ENCODE measurements at regions not wholly inside any gene's neighbourhood (a gene's known extent, or its start where the extent isn't known, plus 50 kb on each side); places are given as distances from the start of the nearest gene placed in this dataset.

DNA sequence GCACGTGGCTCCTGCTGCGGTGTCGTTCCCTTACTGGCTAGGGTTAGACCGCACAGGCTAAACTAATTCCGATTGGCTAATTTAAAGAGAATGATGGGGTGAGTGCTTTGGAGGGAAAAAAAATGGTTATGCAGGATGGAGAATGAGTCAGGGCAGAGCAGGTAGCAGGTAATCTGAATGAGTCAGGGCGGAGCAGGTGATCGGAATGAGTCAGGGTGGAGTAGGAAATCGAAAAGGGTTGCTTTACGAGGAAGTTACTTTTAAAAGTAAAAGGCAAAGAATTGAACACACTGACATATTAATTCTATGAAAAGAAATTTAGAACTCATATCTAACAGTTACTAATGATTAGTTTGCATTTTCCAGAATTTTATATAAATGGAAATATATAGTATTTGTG lies 335.5 kb downstream of the FOXO1 start:
- Histone ChIP-seq H3K9me3 (ENCODE audit: low read depth) (no peaks in the 10 kb centered on the region), H3K9me2 (replicated peaks; ENCODE audit: insufficient read depth) (no peaks in the 10 kb centered on the region), H3K27ac (no peak overlapping the region), H3K4me2 (no peak overlapping the region), H3K27me3 (no peaks in the 10 kb centered on the region), H3K4me1 (ENCODE audit: insufficient read depth) (peaks cover 2% of the 10 kb centered on the region), H3K36me3 (replicated peaks; ENCODE audit: insufficient read depth, low read depth) (no peaks in the 10 kb centered on the region), H4K20me1 (ENCODE audit: insufficient read depth, poor library complexity, severe bottlenecking) (no peaks in the 10 kb centered on the region), H3K4me3 (no peak overlapping the region), H2AFZ (no peak overlapping the region), H3K79me2 (no peaks in the 10 kb centered on the region)
- no peak for TF ChIP-seq EZH2phosphoT487 (IDR thresholded peaks at IDR 0.05; ENCODE audit: low read depth, severe bottlenecking, unreplicated experiment)
- TF ChIP-seq, protein P1, sequence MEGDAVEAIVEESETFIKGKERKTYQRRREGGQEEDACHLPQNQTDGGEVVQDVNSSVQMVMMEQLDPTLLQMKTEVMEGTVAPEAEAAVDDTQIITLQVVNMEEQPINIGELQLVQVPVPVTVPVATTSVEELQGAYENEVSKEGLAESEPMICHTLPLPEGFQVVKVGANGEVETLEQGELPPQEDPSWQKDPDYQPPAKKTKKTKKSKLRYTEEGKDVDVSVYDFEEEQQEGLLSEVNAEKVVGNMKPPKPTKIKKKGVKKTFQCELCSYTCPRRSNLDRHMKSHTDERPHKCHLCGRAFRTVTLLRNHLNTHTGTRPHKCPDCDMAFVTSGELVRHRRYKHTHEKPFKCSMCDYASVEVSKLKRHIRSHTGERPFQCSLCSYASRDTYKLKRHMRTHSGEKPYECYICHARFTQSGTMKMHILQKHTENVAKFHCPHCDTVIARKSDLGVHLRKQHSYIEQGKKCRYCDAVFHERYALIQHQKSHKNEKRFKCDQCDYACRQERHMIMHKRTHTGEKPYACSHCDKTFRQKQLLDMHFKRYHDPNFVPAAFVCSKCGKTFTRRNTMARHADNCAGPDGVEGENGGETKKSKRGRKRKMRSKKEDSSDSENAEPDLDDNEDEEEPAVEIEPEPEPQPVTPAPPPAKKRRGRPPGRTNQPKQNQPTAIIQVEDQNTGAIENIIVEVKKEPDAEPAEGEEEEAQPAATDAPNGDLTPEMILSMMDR (IDR thresholded peaks at IDR 0.05; ENCODE audit: poor library complexity) = no peak
- WGBS (ENCODE audit: low lambda C conversion rate, missing lambda C conversion rate) = 96% methylated on average over 9 of the region's 9 CpGs
- DNase-seq (ENCODE audit: low spot score) = no peak

DNA sequence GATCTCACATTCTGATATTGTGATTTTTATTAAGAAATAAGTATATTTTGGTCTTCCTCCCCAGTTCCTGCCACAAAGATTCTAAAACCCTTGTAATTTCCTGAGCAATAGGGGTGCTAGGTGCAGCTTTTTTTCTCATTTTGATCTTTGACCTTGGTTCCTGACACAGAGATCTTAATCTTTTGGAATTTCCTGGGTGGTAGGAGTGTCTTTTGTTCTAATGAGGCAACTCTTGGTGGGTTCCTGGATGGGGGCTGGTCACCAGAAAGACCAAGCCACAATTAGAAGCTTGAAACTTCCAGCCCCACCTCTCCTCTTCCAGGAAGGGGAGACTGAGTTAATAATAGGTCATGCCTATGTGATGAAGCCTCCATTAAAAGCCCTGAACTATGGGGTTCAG lies 334.6 kb downstream of the FOXO1 start:
- no peak for TF ChIP-seq EZH2 (IDR thresholded peaks at IDR 0.05; ENCODE audit: borderline replicate concordance)
- TF ChIP-seq, protein P1 (IDR thresholded peaks at IDR 0.05; ENCODE audit: poor library complexity) = no peak
- no peak for TF ChIP-seq EZH2phosphoT487 (IDR thresholded peaks at IDR 0.05; ENCODE audit: low read depth, severe bottlenecking, unreplicated experiment)
- Histone ChIP-seq H2AFZ (no peak overlapping the region), H3K4me1 (ENCODE audit: insufficient read depth) (peaks cover 11% of the 10 kb centered on the region), H3K79me2 (no peaks in the 10 kb centered on the region), H3K27ac (no peak overlapping the region), H4K20me1 (ENCODE audit: insufficient read depth, poor library complexity, severe bottlenecking) (no peaks in the 10 kb centered on the region), H3K27me3 (no peaks in the 10 kb centered on the region), H3K9me2 (replicated peaks; ENCODE audit: insufficient read depth) (no peaks in the 10 kb centered on the region), H3K9me3 (ENCODE audit: low read depth) (no peaks in the 10 kb centered on the region), H3K4me3 (no peak overlapping the region), H3K4me2 (no peak overlapping the region), H3K36me3 (replicated peaks; ENCODE audit: insufficient read depth, low read depth) (no peaks in the 10 kb centered on the region)
- no peak for DNase-seq (ENCODE audit: low spot score)

DNA sequence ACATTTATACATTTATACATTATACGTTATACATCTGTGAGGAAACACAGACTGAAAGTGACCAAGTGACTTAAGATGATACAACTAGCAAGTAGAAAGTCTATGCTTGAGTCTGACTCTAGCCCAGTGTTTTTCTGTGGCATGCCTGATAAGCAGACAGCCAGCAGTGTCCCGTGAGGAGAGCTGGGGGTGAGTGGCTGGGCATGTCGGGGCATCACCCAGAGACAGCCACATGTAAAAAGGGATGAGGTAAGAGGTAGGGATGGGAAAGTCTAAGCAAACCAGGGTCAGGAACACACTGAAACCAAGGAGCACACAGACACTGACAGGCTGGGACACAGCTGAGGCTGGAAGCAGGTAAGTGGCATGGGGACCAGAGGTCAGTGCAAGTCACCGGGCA lies 333.2 kb downstream of the FOXO1 start:
- peaks cover 15% of the 10 kb centered on the region for H3K4me1 ChIP-seq (ENCODE audit: insufficient read depth)
- H2AFZ ChIP-seq = no peak overlapping the region
- H3K36me3 ChIP-seq (replicated peaks; ENCODE audit: insufficient read depth, low read depth) = no peaks in the 10 kb centered on the region
- H3K4me3 ChIP-seq = no peak overlapping the region
- no peaks in the 10 kb centered on the region for H3K9me3 ChIP-seq (ENCODE audit: low read depth)
- no peaks in the 10 kb centered on the region for H3K79me2 ChIP-seq
- H4K20me1 ChIP-seq (ENCODE audit: insufficient read depth, poor library complexity, severe bottlenecking) = no peaks in the 10 kb centered on the region
- H3K9me2 ChIP-seq (replicated peaks; ENCODE audit: insufficient read depth) = no peaks in the 10 kb centered on the region
- no peak overlapping the region for H3K27ac ChIP-seq
- no peaks in the 10 kb centered on the region for H3K27me3 ChIP-seq
- WGBS (ENCODE audit: low lambda C conversion rate, missing lambda C conversion rate) = 84% methylated on average over 4 of the region's 4 CpGs
- no peak for TF ChIP-seq EZH2 (IDR thresholded peaks at IDR 0.05; ENCODE audit: borderline replicate concordance)
- no peak for TF ChIP-seq EZH2phosphoT487 (IDR thresholded peaks at IDR 0.05; ENCODE audit: low read depth, severe bottlenecking, unreplicated experiment)
- TF ChIP-seq, protein P1 (IDR thresholded peaks at IDR 0.05; ENCODE audit: poor library complexity) = no peak
- no peak overlapping the region for H3K4me2 ChIP-seq
- no peak for DNase-seq (ENCODE audit: low spot score)

DNA sequence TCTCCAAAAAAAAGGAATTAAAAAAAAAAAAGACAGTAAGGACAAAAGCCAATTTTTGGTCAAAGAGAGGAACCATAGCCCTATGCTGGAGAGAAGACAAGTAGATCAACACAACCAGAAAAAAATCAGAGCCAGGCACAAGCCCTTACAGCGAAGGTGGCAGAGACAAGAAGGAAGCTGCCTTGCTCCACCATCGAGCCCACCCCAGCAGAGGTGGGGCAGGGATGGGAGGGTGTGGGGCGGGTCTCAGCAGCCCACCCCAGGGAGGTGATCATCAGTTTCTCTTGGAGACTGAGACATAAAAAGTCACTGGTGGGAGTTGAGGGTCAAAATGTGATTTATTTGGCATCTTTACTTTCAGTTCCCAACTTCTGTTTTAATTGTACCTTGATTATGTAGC lies 332.4 kb downstream of the FOXO1 start:
- no peaks in the 10 kb centered on the region for H4K20me1 ChIP-seq (ENCODE audit: insufficient read depth, poor library complexity, severe bottlenecking)
- H3K27me3 ChIP-seq = no peaks in the 10 kb centered on the region
- peaks cover 15% of the 10 kb centered on the region for H3K4me1 ChIP-seq (ENCODE audit: insufficient read depth)
- H3K36me3 ChIP-seq (replicated peaks; ENCODE audit: insufficient read depth, low read depth) = no peaks in the 10 kb centered on the region
- no peak for TF ChIP-seq EZH2phosphoT487 (IDR thresholded peaks at IDR 0.05; ENCODE audit: low read depth, severe bottlenecking, unreplicated experiment)
- TF ChIP-seq EZH2 (IDR thresholded peaks at IDR 0.05; ENCODE audit: borderline replicate concordance) = no peak
- TF ChIP-seq, protein P1 (IDR thresholded peaks at IDR 0.05; ENCODE audit: poor library complexity) = no peak
- no peak overlapping the region for H3K4me2 ChIP-seq
- no peaks in the 10 kb centered on the region for H3K9me3 ChIP-seq (ENCODE audit: low read depth)
- no peak for DNase-seq (ENCODE audit: low spot score)
- H3K4me3 ChIP-seq = no peak overlapping the region
- H3K27ac ChIP-seq = no peak overlapping the region
- H3K79me2 ChIP-seq = no peaks in the 10 kb centered on the region
- no peak overlapping the region for H2AFZ ChIP-seq
- WGBS (ENCODE audit: low lambda C conversion rate, missing lambda C conversion rate) = 89% methylated on average over 3 of the region's 3 CpGs
- H3K9me2 ChIP-seq (replicated peaks; ENCODE audit: insufficient read depth) = no peaks in the 10 kb centered on the region
